GM18868 (cell line): ENCODE measurements at regions not wholly inside any gene's neighbourhood (a gene's known extent, or its start where the extent isn't known, plus 50 kb on each side); places are given as distances from the start of the nearest gene placed in this dataset.
"Not testable (repeated sequence)": the region's sequence is repeated elsewhere in the genome, so short reads cannot be mapped to it uniquely, and the experiment has no call there.

Source experiments
- ATAC-seq: cut with Tn5 transposase; IDR thresholded peaks from one replicate; pipeline ENCODE4 v1.9.1; 2021; ENCODE audit warnings: mild to moderate bottlenecking, moderate library complexity; ENCODE audit not compliant: unreplicated experiment

DNA sequence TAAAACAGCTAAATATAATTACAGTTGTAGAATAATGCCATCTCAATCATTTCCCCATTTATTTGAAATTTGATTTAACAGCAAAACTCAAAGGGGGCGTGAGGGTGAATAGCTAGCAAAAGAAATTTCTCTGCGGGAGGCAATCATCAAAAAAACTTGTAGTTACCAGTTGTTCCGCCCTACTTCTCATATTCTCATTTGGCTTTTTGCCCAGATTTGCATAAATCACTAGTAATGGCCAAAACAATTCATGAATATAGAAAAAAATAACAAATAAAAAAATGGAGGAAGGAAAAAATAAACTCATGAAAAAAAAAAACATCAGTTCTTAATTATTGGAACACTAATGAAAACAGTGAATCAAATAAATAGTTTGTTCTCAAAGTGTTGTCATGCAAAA lies 722.6 kb upstream of the KIF2B start:
- ATAC-seq = no peak

DNA sequence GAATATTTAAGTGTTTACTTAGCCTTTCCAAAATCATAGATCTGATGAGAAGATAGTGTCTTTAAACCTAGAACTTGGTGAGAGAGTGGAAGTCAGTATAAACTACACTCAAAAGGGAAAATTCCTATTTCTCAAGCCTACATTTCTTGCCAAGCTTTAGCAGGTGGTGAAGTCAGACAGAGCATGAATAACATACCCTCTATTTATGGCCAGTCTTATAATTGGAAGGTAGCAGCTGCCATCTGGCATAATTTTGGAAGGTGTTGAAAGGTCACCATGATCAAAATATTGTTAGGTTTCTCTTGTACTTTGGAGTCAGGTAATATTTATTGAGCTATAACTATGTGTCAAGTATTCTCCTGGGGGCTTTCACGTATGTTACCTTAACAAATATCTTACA lies 729.3 kb upstream of the KIF2B start:
- ATAC-seq = no peak

DNA sequence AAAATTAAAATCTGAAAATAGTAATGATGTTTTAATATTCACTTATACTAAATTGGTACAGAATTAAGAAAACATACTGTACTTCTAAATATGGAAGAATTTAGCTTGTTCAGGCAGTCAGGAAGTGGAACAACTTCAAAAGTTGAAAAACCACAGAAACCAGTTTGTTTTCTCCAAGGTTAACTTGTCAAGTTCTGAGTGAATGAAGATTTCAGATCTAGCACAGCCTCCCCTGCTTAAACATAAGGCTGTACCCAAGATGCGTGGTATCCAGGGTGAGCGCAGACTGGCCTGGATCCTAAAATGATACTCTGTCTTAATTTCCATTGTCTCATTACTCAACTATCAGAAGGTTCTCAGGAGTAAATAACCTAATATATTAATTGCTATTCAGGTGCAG lies 730.7 kb upstream of the KIF2B start:
- no peak for ATAC-seq

DNA sequence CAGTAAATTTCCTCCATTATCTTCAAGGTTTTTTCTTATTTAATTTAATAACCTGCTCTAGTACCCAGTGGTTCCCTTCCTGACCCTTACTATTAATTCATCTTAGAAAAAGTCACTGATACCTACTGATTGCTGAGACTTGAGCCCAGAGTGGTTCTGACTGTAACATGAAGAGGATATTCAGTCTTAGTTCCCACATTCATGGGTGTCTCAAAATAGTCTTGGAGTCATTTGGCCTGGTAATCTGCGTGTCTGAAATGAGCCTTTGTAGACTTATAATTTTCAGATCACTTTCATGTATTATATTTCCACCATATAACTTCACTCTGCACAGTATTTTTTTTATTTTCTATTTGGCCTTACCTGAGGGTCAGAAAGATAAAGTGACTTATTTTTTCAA lies 732.0 kb upstream of the KIF2B start:
- no peak for ATAC-seq

DNA sequence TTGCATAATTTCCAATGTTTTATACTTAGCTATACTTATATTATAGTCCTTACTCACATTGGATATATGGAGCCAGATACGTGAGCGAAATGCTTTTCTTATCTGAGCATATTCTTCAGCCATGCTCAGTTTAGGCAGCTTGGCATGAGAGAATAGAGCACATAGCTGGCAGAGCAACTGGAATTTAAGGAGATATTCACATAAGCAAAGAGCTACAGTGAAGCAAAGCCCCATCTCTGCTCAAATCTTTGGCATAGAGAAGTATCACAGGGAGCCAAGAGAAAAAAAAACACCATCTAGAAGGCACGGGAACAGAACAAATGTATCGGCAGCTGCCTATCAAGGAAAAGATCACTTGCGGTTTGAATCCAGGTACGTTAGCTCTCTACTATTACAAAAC lies 734.2 kb upstream of the KIF2B start:
- ATAC-seq = no peak

DNA sequence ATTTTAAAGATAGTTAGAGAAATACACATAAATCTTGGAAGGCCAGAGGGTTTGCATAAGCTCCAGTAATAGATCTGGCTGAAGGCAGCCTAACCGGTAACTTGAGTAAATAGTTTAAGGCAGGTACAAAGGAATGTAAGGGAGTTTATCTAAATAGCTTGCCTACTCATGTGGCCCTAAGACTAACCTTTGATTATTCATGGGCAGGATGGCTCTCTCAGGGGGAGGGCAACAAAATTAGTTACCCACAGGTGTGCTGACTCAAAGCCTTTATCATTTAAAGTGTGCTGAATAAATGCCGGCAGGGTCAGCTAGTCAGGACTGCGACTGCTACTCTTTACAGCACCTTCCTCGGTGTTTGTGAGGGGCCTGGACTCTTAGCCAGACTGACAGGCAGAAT lies 761.3 kb upstream of the KIF2B start:
- ATAC-seq = no peak

DNA sequence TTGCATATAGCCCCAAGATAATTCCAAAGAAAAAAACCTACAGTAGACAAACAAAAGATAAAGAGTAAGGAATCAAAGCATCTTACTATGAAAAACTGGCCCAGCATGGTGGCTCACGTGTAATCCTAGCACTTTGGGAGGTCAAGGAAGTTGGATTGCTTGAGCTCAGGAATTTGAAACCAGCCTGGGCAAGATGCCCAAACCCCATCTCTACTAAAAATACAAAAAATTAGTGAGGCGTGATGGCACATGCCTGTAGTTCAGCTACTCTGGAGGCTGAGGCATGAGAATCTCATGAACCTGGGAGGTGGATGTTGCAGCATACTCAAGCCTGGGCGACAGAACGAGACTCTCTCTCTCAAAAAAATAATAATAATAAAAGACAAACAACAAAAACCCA lies 764.7 kb upstream of the KIF2B start:
- no peak for ATAC-seq

DNA sequence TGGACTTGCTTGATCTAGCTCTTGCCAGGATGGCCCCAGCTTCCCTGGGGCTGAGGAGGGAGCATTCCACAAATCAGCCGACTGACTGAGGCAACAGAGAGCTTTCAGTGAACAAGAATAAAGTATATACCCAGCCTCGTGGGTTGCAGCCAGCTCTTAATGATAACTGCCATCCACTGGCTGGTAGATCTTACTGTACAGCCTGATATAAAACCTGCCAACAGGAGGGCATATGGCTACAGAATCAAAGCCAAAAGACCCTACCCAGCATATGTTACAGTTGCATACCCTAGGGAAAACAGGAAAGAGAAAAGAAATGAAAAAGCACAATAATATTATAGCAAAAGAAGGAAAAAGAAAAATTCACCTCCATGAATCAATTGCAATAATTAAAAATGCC lies 775.9 kb upstream of the KIF2B start:
- ATAC-seq = no peak

DNA sequence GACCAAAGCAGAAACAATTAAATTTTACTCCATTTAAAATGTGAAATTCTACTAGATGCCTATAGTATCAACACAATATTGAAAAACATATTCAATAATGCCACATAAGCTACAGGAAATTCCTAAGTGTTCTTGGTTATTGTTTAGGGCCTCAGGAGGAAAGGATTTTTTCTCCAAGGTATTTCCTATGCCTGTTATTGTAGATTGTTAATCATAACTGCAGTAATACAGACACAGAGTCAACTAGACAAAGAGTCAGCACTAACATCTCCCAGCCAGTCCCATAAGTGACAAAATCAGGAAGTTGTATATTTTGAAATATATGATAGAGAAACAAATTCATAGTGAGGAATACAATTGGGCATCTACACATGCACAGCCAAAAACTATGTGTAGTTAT lies 782.7 kb upstream of the KIF2B start:
- no peak for ATAC-seq

DNA sequence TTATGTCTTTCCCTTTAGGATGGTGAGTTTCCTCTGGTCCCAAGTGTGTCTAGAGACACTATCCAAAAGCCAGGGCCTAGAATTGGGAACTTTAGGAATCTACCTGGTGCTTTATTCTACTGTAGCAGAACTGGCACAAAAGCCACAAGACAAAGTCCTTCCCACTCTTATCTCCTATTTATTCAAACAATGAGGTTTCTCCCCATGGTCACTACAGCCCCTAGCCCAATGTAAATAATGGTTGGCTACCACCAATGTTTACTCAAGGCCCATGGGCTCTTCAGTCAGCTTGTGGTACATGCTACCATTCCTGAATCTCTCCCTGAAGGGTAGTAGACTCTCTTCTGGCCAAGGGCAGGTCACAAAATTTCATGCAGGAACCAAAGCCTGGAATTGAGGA lies 789.4 kb upstream of the KIF2B start:
- ATAC-seq = no peak

DNA sequence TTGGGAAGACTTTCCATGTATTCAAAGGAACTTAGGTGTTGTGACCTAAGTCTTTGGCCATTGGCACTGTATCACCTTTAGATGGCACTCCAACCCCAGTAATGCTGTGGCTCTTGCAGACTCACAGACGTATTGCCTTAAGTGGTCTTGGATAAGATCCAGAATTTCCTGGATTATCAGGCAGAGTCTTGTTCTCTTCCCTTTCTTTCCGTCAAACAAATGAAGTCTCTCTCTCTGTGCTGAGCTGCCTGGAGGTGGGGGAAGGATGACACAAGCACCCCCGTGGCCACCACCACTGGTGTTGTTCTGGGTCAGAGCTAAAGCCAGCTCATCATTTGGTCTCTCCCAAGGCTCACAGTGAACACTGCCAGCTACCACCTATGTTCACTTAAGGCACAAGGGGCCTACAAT lies 789.9 kb upstream of the KIF2B start:
- no peak for ATAC-seq

DNA sequence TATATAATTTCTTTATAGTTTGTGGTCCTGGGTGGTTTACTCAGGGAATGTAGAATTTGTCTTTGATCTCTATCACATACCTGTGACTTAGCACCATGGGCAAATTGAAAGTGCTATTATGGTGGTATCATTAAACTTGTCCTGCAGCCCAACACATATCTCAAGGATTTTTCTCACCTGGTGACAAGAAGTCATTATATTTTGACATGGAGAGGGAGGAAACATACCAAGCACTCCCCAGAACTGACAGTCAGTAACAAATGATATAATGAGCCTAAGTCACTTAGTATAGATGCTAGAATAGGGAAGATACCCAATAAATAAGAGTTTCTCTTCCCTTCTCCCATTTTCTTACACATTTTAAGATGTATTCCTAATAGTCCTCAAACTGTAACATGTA lies 805.5 kb upstream of the KIF2B start:
- ATAC-seq = no peak

DNA sequence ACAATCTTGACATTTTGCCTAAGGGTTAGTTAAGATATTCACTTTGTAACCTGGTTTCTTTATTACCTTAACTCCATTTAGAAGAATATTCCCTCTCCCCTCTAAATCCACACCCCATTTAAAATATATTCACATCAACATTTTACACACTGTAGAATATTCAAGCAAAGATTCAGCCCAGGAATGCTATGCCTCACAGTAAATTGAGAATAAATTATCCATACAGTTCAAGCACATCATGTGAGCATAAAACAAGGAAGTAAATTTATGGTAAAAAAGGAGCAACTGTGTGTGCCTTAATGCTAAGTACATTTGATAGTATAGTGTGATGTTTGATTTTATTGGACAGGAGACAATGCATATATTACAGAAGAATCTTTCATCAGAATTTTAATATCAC lies 806.6 kb upstream of the KIF2B start:
- ATAC-seq = no peak

DNA sequence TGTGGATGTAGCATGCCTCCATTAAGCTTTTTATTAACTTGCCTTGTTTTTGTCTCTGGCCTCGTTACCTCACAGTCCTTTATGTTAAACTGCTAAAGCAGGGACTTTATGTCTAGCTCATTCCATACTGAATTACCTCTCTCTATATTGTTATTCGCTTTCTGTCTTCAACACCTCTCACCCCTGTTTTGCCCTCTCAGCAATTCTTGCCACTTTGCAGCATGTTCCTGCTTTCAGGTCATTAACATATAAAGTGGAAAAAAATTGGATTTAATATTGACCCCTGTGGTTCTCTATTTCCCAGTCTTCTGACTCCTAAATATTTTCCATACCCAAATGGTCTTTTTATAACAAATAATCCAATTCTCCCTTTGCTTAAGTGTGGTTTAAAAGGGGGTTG lies 810.4 kb upstream of the KIF2B start:
- no peak for ATAC-seq

DNA sequence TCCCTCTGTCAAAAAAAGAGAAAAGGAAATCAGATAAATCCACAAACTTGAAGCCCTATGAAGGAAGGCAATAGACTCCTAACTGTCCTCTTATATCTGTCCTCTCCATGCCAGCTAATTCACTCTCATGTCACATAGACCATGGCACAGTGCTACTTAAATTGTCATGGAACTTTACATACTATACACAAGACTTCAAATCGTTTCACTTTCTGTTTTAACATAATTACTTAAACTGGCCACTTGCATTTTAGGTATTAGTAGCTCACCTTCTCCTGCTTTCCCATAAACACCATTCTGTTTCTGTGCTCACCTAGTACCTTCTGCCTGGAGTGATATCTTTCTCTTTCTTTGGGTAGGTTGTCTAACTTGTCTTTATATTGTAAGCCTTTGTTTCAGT lies 816.7 kb upstream of the KIF2B start:
- no peak for ATAC-seq

DNA sequence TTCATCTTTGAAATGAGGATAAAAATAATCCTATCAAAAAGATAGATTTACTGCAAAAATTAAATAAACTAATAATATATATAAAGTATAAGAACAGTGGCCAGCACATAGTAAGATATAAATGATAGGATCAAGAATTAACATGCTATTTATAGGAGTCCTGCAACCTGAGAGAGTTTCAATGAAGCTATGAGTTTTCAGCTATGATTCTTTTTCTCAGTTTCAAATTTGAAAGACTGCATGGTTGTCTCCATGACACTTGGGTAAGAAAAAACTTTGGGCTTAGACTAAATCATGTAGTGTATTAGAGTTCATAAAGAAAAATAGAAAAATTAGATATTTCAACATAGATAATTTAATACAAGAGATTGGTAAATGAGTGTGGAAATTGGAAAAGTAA lies 817.8 kb upstream of the KIF2B start:
- ATAC-seq = no peak

DNA sequence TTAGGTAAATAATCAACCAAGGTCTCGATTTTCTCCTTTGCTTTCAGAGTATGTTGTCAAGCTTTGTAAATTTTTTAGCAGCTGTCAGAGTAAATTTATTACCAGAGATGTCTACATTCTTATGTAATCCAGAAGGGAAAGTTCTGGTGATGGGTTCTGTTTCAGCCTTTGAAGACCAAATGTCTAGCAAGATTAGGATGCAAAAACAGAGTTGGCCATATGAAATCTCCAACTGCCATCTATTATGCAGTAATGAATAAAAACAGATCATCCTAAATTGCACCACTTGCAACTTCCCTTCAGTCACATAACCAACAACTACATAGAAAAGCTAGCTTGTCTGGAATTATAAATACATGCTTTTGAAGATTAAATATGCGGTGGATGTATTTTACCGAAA lies 826.8 kb upstream of the KIF2B start:
- no peak for ATAC-seq

DNA sequence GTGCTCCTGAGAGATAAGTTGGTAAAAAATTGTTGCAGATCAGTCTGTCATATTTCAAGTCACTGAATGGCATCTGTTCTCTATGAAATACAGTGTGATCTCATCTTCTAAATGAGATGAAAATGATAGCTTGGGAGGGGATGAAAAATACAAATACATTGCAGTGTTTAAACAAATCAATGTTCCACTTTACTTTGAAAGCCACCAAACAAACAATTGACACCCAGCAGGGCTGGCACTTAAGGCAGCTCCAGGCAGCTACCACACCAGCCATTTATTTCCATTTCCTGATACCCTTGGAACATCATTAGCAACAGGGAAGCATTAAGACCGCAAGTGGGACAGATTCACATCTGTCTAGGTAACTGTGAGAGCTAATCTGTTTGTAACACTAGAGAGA lies 827.6 kb upstream of the KIF2B start:
- no peak for ATAC-seq

DNA sequence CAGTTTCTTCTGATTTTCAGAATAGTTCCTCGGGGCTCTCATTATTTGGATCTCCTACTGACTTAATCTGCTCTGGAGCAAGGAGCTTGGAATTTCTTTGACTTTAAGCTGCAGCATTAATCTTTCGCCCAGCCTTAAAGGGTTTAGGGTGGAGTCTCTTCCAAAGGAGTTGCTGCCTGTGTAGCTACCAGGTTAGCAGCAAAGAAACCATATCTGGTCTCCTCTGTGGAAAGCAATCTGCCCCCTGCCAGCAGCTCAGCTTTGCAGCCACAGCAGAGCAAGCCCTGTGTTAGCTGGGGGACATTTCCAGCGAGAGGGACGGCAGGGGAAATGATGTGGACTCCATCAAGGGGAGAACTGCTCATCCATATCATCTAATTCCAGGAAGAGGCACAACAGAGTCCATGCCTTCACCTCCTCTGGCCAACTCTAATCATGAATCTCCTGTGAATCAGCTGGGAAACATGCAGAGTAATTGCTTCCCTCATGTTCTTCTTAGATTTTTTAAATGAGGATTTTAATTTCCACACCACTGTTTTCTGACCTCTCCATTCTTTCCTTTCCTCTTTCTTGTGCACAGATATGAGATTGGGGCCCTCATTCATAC lies 827.6 kb upstream of the CA10 start:
- no peak for ATAC-seq

DNA sequence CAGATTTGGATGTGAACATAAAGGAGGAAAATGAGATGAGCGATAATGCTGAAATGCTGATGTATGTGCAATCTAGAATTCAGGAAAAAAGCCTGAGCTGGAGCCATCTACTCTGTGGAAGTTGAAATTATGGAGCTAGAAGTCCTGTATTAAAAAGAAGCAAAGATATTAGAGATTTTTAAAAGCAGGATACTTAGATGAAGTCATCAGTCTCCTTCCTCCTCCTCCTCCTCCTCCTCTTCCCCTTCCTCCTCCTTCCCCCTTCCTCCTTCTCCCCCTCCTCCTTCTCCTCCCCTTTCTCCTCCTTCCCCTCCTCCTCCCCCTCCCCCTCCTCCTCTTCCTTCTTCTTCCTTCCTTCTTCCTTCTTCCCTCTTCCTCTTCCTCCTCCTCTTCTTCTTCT lies 823.8 kb upstream of the CA10 start:
- no peak for ATAC-seq

DNA sequence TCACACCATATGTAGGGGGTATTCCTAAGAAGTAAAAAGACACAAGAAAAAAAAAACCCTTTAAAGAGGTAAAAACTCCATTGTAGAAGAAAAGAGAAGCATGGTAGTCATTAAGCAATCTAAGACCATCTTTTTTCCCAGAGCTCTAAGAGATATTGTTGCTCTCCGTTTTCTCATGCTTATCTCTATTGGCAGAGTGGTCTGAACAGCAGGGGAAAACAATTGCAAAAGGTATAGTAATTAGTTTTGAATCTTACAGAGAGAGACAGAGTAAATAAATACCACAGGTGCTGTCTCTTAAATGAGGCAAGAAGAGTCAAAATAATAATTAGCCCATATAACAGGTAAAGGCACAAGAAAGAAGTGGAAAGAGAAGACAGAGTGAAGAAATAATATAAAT lies 821.4 kb upstream of the CA10 start:
- no peak for ATAC-seq

DNA sequence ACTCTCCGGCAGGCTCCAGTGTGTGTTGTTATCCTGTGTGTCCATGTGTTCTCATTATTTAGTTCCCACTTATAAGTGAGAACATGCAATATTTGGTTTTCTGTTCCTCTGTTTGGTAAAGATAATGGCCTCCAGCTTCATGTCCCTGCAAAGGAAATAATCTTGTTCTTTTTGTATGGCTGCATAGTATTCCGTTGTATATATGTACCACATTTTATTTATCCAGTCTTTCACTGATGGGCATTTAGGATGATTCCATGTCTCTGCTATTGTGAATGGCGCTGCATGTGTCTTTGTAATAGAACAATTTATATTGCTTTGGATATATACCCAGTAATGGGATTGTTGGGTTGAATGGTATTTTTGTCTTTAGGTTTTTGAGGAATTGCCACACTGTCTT lies 807.3 kb upstream of the CA10 start:
- no peak for ATAC-seq

DNA sequence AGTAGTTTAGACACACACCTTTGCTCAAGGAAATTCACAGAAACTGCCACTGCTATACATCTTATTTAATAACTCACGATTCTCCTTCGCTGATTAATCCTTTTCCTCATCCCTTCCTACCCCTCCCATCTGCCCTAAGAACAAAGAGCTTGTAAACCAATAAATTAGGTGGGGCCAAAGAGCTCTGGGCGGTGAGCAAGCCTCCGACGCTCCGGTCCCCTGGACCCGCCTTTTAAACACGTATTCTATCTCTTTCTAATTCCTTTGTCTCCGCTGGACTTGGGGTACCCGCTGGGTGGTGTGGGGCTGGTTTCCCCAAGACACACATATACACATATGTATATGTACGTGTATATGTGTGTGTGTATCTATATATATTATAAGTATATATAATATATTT lies 803.2 kb upstream of the CA10 start:
- ATAC-seq = not testable (repeated sequence)

DNA sequence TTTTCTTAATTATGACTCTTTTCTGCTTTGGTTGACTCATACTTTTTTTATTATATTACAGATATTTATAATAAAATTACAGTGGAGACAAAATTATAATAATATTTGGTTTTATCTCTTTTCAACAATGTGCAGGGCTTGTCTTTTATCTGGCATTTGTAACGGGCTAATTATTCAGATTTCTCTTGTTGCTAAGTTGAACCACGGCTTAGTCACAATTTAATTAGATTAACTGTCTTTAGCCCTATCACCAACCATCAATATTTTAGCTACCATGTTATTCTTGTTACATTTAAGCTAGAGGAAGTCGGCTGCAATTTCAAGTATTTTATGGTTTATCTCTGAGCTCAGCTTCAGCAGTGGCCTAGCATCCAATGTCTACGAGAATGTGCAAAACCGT lies 798.9 kb upstream of the CA10 start:
- no peak for ATAC-seq
